ENCODE measurements at regions not wholly inside any gene's neighbourhood (a gene's known extent, or its start where the extent isn't known, plus 50 kb on each side); places are given as distances from the start of the nearest gene placed in this dataset.

DNA sequence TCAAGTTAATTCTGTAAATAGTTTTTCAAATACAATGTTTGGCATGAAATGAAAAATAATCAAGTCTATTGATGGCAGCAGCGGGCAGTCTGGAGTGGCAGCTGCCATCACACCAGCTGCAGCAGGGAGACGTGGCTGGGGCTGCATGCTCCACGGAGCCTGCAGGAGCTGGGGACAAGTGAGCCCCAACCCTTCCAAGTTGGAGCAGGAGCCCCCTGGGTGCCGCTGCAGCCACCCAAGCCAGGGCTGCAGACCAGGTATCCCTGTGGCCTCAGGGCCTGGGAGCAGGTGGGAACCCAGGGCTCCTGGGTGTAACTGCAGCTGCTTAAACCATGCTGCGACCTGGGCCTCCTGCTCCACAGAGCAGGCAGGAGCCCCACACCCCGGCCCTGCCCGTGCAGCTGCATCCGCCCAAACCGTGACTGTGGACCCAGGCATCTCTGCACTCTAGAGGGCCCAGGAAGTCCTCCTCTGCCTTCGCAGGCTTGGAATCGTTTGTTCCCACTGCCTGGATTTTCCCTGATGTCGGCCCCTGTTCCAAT lies 257.4 kb downstream of the PLOD2 start:
- TF ChIP-seq, protein P1, sequence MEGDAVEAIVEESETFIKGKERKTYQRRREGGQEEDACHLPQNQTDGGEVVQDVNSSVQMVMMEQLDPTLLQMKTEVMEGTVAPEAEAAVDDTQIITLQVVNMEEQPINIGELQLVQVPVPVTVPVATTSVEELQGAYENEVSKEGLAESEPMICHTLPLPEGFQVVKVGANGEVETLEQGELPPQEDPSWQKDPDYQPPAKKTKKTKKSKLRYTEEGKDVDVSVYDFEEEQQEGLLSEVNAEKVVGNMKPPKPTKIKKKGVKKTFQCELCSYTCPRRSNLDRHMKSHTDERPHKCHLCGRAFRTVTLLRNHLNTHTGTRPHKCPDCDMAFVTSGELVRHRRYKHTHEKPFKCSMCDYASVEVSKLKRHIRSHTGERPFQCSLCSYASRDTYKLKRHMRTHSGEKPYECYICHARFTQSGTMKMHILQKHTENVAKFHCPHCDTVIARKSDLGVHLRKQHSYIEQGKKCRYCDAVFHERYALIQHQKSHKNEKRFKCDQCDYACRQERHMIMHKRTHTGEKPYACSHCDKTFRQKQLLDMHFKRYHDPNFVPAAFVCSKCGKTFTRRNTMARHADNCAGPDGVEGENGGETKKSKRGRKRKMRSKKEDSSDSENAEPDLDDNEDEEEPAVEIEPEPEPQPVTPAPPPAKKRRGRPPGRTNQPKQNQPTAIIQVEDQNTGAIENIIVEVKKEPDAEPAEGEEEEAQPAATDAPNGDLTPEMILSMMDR (conservative IDR thresholded peaks at IDR 0.05; ENCODE audit: low read depth, low read length), result no peak
- TF ChIP-seq EZH2 (IDR thresholded peaks at IDR 0.05; ENCODE audit: borderline replicate concordance, low read depth, low read length, poor library complexity, severe bottlenecking), result no peak

Data from A673 (cell line).